GM12874 (cell line): ENCODE measurements at regions not wholly inside any gene's neighbourhood (a gene's known extent, or its start where the extent isn't known, plus 50 kb on each side); places are given as distances from the start of the nearest gene placed in this dataset.

Experiments
- TF ChIP-seq, protein P1 (sequence below): IDR thresholded peaks from 2 replicates; pipeline ENCODE4 v1.5.1; 2011; ENCODE audit warnings: low read depth, mild to moderate bottlenecking, control low read depth, low read length, moderate library complexity; ENCODE audit not compliant: insufficient read depth

DNA sequence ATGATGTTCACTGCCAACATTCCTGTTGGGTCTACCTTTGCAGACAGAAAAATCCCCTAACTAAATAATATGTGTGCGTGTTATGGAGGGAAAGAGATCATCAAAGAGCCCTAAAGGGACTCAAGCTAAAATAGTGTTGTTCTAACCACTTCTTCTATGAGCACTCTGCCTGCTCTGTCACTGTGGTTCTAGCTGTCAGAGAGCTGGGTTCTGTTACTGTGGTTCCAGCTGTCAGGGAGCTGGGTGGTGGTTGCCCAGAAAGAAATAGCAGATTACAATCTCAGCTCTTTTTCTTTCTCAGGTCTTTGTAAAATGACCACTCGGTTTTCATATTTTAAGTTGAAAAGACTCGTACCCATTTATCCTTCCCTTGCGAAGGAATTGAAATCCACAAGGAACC, 176.3 kb downstream of the HS3ST3A1 start:
- TF ChIP-seq, protein P1, sequence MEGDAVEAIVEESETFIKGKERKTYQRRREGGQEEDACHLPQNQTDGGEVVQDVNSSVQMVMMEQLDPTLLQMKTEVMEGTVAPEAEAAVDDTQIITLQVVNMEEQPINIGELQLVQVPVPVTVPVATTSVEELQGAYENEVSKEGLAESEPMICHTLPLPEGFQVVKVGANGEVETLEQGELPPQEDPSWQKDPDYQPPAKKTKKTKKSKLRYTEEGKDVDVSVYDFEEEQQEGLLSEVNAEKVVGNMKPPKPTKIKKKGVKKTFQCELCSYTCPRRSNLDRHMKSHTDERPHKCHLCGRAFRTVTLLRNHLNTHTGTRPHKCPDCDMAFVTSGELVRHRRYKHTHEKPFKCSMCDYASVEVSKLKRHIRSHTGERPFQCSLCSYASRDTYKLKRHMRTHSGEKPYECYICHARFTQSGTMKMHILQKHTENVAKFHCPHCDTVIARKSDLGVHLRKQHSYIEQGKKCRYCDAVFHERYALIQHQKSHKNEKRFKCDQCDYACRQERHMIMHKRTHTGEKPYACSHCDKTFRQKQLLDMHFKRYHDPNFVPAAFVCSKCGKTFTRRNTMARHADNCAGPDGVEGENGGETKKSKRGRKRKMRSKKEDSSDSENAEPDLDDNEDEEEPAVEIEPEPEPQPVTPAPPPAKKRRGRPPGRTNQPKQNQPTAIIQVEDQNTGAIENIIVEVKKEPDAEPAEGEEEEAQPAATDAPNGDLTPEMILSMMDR, result no peak

GRCh38 chr17:13421581-13422130, 180.1 kb downstream of the HS3ST3A1 start:
- TF ChIP-seq, protein P1, result no peak

- TF ChIP-seq, protein P1, result no peak
These were observed 180.9 kb downstream of the HS3ST3A1 start for GRCh38 chr17:13420878-13421277.

DNA sequence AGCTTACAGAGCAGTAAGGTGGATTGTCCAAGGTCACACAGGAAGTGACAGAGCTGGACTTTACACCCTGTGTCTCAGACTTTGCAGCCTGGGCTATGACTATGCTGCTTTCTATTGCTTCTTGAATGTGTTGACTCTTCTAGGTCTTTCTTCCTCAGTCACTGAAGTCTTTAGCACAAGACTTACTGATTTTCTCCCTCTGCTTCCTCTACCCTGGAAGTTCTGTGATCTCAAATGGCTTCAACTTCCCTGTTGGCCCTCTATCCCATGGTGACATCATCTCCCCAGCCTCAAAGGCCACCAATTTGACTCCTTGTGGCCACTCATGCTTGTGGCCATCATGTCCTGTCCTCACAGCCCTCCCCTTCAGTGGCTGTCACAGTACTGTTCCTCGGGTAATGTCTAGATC, 181.3 kb downstream of the HS3ST3A1 start:
- TF ChIP-seq, protein P1, result no peak

- TF ChIP-seq, protein P1, result no peak
These were observed 182.1 kb downstream of the HS3ST3A1 start for GRCh38 chr17:13419676-13420075.

- TF ChIP-seq, protein P1, result no peak
These were observed 182.8 kb downstream of the HS3ST3A1 start for GRCh38 chr17:13418891-13419290.

- TF ChIP-seq, protein P1, result no peak
These were observed 184.3 kb downstream of the HS3ST3A1 start for GRCh38 chr17:13417381-13417950.
